K562 (cell line): ENCODE measurements at regions not wholly inside any gene's neighbourhood (a gene's known extent, or its start where the extent isn't known, plus 50 kb on each side); places are given as distances from the start of the nearest gene placed in this dataset.

Experiments used
- ATAC-seq: fragments of 200-7000 bp; cut with Tn5 transposase; 3 replicates; pipeline ENCODE4 v1.9.1; 2020; ENCODE audit warnings: moderate library complexity
- BruUV-seq: library from RNA; stranded (reverse); fragments of 400-500 nt; replicated peaks from 2 replicates; lab custom pipeline; 2021; lab: Mats Ljungman, UMichigan
- CTCF ChIA-PET: fragments of 300-600 bp; formaldehyde crosslinking; extraction: SDS; loops from one replicate; lab custom pipeline; 2021; ENCODE audit warnings: low intra/inter-chr PET ratio; lab: Yijun Ruan, JAX
- POLR2A ChIA-PET: fragments of 300-600, 350-650 bp; sonication (Branson Sonifier 250); formaldehyde crosslinking; extraction: SDS; loops from one replicate; lab custom pipeline; 2021; ENCODE audit warnings: antibody characterized with exemption, inconsistent platforms; lab: Yijun Ruan, JAX
- DNase-seq, 4 experiments: peaks; one replicate each; pipeline versions ENCODE4 v3.0.0 to v3.0.0-alpha.2; 2011 to 2018; ENCODE audit warnings: low spot score in 3 of 4, mixed read lengths in 3 of 4; ENCODE audit errors: extremely low read depth in 1 of 4
- FAIRE-seq: peaks from 2 replicates; lab custom pipeline; 2011; peaks lifted over from hg19 to GRCh38; lab: Jason Lieb, UNC
- H2AFZ ChIP-seq: 2 replicates; pipeline ENCODE4 v1.6.0; 2011; ENCODE audit warnings: low read depth, low read length, control low read depth, inconsistent platforms
- H3K27ac ChIP-seq: fragments of 200-600 bp; 3 replicates; pipeline ENCODE4 v1.8.0; 2011; ENCODE audit warnings: low read depth, mild to moderate bottlenecking, control low read depth, inconsistent platforms, low read length, moderate library complexity, mixed read lengths; ENCODE audit errors: extremely low read depth
- H3K27me3 ChIP-seq, 2 experiments: fragments of 300-600 bp in 1 of 2; 2 replicates in 1 of 2; 3 replicates in 1 of 2; pipeline versions ENCODE4 v1.6.0 to v1.8.0; 2011; ENCODE audit warnings: inconsistent platforms in 2 of 2, low read length in 2 of 2, mild to moderate bottlenecking in 1 of 2, mixed read lengths in 1 of 2, moderate library complexity in 1 of 2; ENCODE audit not compliant: control insufficient read depth in 2 of 2, insufficient read depth in 2 of 2
- H3K36me3 ChIP-seq: fragments of 300-600 bp; 3 replicates; pipeline ENCODE4 v1.8.0; 2011; ENCODE audit warnings: mild to moderate bottlenecking, low read length, inconsistent platforms; ENCODE audit not compliant: control insufficient read depth, insufficient read depth
- H3K4me1 ChIP-seq, 2 experiments: fragments of 200-600 bp in 1 of 2; replicated peaks in 1 of 2; 2 replicates in 1 of 2; 3 replicates in 1 of 2; pipeline versions ENCODE4 v1.5.1 to v1.8.0; 2011; ENCODE audit warnings: inconsistent platforms in 2 of 2, low read length in 2 of 2, mild to moderate bottlenecking in 1 of 2, mixed read lengths in 1 of 2, moderate library complexity in 1 of 2; ENCODE audit not compliant: control insufficient read depth in 2 of 2, insufficient read depth in 2 of 2
- H3K4me2 ChIP-seq: 2 replicates; pipeline ENCODE4 v1.6.1; 2011; ENCODE audit warnings: low read length, control low read depth, inconsistent platforms, mixed read lengths; ENCODE audit not compliant: insufficient read depth
- H3K4me3 ChIP-seq: fragments of 200-600 bp; sonication (generic), shearing (Covaris generic); 2 replicates; pipeline ENCODE4 v1.5.1; 2016; ENCODE audit warnings: control low read depth, inconsistent platforms
- H3K79me2 ChIP-seq: fragments of 200-600 bp; 3 replicates; pipeline ENCODE4 v1.8.0; 2011; ENCODE audit warnings: low read length, inconsistent platforms; ENCODE audit not compliant: control insufficient read depth, insufficient read depth
- H3K9ac ChIP-seq, 2 experiments: 2 replicates each; pipeline versions ENCODE4 v1.6.0 to v1.6.1; 2011; ENCODE audit warnings: low read depth in 2 of 2, low read length in 2 of 2, control low read depth in 1 of 2, inconsistent platforms in 1 of 2, mild to moderate bottlenecking in 1 of 2, mixed read lengths in 1 of 2; ENCODE audit not compliant: insufficient read depth in 1 of 2
- H3K9me1 ChIP-seq: one replicate; pipeline ENCODE4 v1.6.0; 2011; ENCODE audit warnings: inconsistent platforms, mild to moderate bottlenecking, low read length, moderate library complexity; ENCODE audit not compliant: control insufficient read depth, insufficient read depth
- H3K9me3 ChIP-seq: replicated peaks from 2 replicates; pipeline ENCODE4 v1.5.1; 2011; ENCODE audit warnings: low read depth, low read length, inconsistent platforms; ENCODE audit not compliant: control insufficient read depth, insufficient read depth
- H4K20me1 ChIP-seq: replicated peaks from 2 replicates; pipeline ENCODE4 v1.6.1; 2011; ENCODE audit warnings: low read length, inconsistent platforms, mixed read lengths; ENCODE audit not compliant: control insufficient read depth, insufficient read depth
- E2F3 ChIP-seq: fragments of 250-450 bp; sonication (Bioruptor Pico); IDR thresholded peaks from 2 replicates; pipeline ENCODE4 v1.4.0; 2020; ENCODE audit warnings: mild to moderate bottlenecking
- GTF2A2 ChIP-seq: IDR thresholded peaks from 2 replicates; pipeline ENCODE4 v1.6.1; 2016; ENCODE audit warnings: mild to moderate bottlenecking, missing genetic modification characterization, missing compliant biosample characterization
- HMG20A ChIP-seq: fragments of 450-650 bp; formaldehyde crosslinking; conservative IDR thresholded peaks from 2 replicates; pipeline ENCODE4 v1.4.0; 2020; ENCODE audit warnings: mild to moderate bottlenecking, mixed read lengths
- L3MBTL2 ChIP-seq: fragments of 450-650 bp; IDR thresholded peaks from 2 replicates; pipeline ENCODE4 v1.6.1; 2016; ENCODE audit warnings: mild to moderate bottlenecking, moderate library complexity
- MCM7 ChIP-seq, 2 experiments: fragments of 450-650 bp; IDR thresholded peaks; 2 replicates each; pipeline ENCODE4 v1.6.1; 2016 to 2018
- MYC ChIP-seq, 2 experiments: fragments of 250-450 bp in 1 of 2; sonication (Bioruptor Pico) in 1 of 2; IDR thresholded peaks; 2 replicates each; pipeline versions ENCODE4 v1.5.1 to v1.6.1; 2012 to 2021; ENCODE audit warnings: low read depth in 2 of 2, borderline replicate concordance in 1 of 2, improper control_type of control experiment in 1 of 2, low read length in 1 of 2, mild to moderate bottlenecking in 1 of 2, moderate library complexity in 1 of 2
- PRMT5 ChIP-seq: sonication (generic); formaldehyde crosslinking; IDR thresholded peaks from 2 replicates; pipeline ENCODE4 v1.5.0; 2020; ENCODE audit warnings: missing genetic modification reagents
- RBM14 ChIP-seq: fragments of 200-400 bp; formaldehyde crosslinking; IDR thresholded peaks from 2 replicates; pipeline ENCODE4 v1.6.1; 2018; ENCODE audit warnings: low read depth, mild to moderate bottlenecking, low read length, moderate library complexity, borderline replicate concordance; ENCODE audit not compliant: insufficient read depth
- SFPQ ChIP-seq: fragments of 200-400 bp; formaldehyde crosslinking; IDR thresholded peaks from 2 replicates; pipeline ENCODE4 v1.6.1; 2017; ENCODE audit warnings: mild to moderate bottlenecking, low read depth, low read length, moderate library complexity
- TFE3 ChIP-seq: fragments of 450-650 bp; formaldehyde crosslinking; IDR thresholded peaks from 2 replicates; pipeline ENCODE4 v1.4.0; 2020; ENCODE audit warnings: mild to moderate bottlenecking, mixed read lengths
- ZBTB49 ChIP-seq: sonication (generic); formaldehyde crosslinking; IDR thresholded peaks from 2 replicates; pipeline ENCODE4 v1.8.0; 2022; ENCODE audit warnings: missing genetic modification reagents, mild to moderate bottlenecking, borderline replicate concordance
- ZBTB5 ChIP-seq: fragments of 450-650 bp; IDR thresholded peaks from 2 replicates; pipeline ENCODE4 v1.6.1; 2017; ENCODE audit warnings: antibody characterized with exemption
- ZNF165 ChIP-seq: fragments of 250-450 bp; sonication (Bioruptor Pico); IDR thresholded peaks from 2 replicates; pipeline ENCODE4 v1.4.0; 2020; ENCODE audit warnings: borderline replicate concordance
- ZNF551 ChIP-seq: fragments of 250-450 bp; sonication (Bioruptor Pico); IDR thresholded peaks from 2 replicates; pipeline ENCODE4 v1.5.0; 2021; ENCODE audit warnings: mild to moderate bottlenecking, moderate library complexity
- ZZZ3 ChIP-seq: fragments of 450-650 bp; IDR thresholded peaks from 2 replicates; pipeline ENCODE4 v1.6.1; 2016; ENCODE audit warnings: antibody characterized with exemption, mild to moderate bottlenecking, moderate library complexity
- WGBS: fragments of 100-300 bp; shearing (Covaris generic); methylation state at CpG from one replicate; pipeline ENCODE4 v1.1.6; 2016; ENCODE audit warnings: low coverage, mixed read lengths; ENCODE audit not compliant: insufficient coverage; ENCODE audit errors: missing lambda C conversion rate; 5-methylcytosine and 5-hydroxymethylcytosine counted together
- in situ Hi-C: fragments of 300-500 bp; cut with MboI; formaldehyde crosslinking; loops from 4 replicates; pipeline ENCODE4 v1.15.0; 2018; ENCODE audit warnings: inconsistent platforms, mixed read lengths
- intact Hi-C: fragments of 100-400 bp; cut with micrococcal nuclease; formaldehyde crosslinking; loops from 2 replicates; pipeline ENCODE4 v1.14.2; 2022

- intact Hi-C loops (no loop called here), in situ Hi-C loops (no loop called here)
- 1% methylated on average over 8 of the region's 9 CpGs for WGBS
- Histone ChIP-seq H3K4me2 (no peak overlapping the region), H3K9ac (no peak overlapping the region), H3K4me3 (no peak overlapping the region), H3K9me3 (no peaks in the 10 kb centered on the region), H3K9me1 (no peaks in the 10 kb centered on the region), H3K36me3 (no peaks in the 10 kb centered on the region), H3K79me2 (no peaks in the 10 kb centered on the region), H3K4me1 (no peaks in the 10 kb centered on the region), H2AFZ (no peak overlapping the region), H3K27me3 (peaks cover 0 to under 1% of the 10 kb centered on the region in 2 experiments; a peak in 2 of 5 replicates), H4K20me1 (no peaks in the 10 kb centered on the region), H3K27ac (no peak overlapping the region)
- CTCF ChIA-PET = no interaction called here
- no peak for ATAC-seq
- no TSS peak for BruUV-seq
- POLR2A ChIA-PET = no interaction called here
- no peak for DNase-seq
- no peak for FAIRE-seq
- TF ChIP-seq HMG20A (no peak), SFPQ (no peak), L3MBTL2 (no peak), ZZZ3 (no peak), TFE3 (CRISPR knock-in tag) (no peak), ZNF551 (CRISPR knock-in tag) (no peak), ZBTB5 (no peak), ZNF165 (CRISPR knock-in tag) (no peak), RBM14 (no peak), GTF2A2 (tag) (no peak), PRMT5 (CRISPR knock-in tag) (no peak), MYC (IDR thresholded peaks at IDR 0.05; ENCODE audit: low read depth, low read length) (no peak), MYC (CRISPR knock-in tag; IDR thresholded peaks at IDR 0.05; ENCODE audit: borderline replicate concordance, low read depth) (no peak), ZBTB49 (CRISPR knock-in tag) (no peak), MCM7 (IDR thresholded peaks at IDR 0.05) (no peak), E2F3 (CRISPR knock-in tag) (no peak)
Measured at GRCh38 chr20:1829531-1829930, 65.7 kb upstream of the SIRPA start.
